GM12872 (cell line): ENCODE measurements at regions not wholly inside any gene's neighbourhood (a gene's known extent, or its start where the extent isn't known, plus 50 kb on each side); places are given as distances from the start of the nearest gene placed in this dataset.

ENCODE experiments used
- CTCF ChIP-seq: IDR thresholded peaks from 3 replicates; pipeline ENCODE4 v1.5.1; 2011; ENCODE audit warnings: low read depth, mild to moderate bottlenecking, low read length, moderate library complexity; ENCODE audit not compliant: insufficient read depth

- no peak for TF ChIP-seq CTCF
These were observed 76.3 kb downstream of the ZNF608 start for GRCh38 chr5:124669956-124670721.

DNA sequence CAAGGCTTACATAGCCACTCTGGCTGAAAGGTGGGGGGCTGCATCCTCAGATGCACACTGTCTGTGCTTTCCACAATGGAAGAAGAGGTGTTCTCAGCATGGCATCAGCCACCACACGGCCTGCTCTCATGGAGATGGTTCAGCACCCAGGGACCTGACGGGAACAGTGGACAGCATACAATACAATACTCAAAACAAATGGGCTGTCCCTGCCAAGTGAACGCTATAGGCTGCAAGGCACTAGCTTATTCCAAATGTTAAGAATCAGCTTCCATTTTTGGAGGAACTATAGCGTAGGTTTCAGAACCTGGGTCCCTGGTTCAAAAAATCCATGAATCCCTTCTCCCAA is 77.2 kb downstream of the ZNF608 start:
- TF ChIP-seq CTCF: no peak

GRCh38 chr5:124668353-124669299 is 77.8 kb downstream of the ZNF608 start:
- TF ChIP-seq CTCF: no peak

DNA sequence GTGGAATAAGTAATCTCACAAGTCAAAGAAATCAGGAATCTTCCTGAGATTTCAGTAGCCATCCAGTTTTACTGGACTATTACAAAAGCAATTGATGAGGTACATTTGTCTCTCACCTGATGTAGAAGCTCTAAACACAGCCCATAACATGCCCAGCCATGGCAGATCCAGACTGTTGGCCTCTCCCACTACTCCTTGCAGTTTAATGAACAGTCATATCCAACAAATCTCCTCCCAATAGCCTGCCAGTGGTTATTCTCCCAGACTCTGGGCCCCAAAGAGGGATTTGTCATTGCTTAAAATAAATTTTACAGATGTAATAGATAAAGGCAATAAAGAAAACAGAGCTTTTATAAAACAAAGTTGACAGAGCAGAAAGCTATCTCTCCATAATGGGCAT is 80.8 kb downstream of the ZNF608 start:
- no peak for TF ChIP-seq CTCF

DNA sequence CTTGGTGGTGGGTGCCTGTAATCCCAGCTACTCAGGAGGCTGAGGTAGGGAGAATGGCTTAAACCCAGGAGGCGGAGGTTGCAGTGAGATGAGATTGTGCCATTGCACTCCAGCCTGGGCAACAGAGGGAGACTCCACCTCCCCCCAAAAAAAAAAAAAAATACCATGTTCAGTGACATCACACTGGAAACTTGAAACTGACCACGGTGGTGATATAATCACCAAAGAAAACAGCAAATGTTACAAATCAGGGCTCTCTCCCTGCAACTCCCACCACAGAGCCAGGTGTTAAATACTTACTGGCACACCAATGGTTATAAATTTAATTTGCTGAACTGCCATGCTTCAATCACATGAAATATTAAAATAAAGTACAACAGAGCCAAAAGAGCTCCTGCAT is 81.4 kb downstream of the ZNF608 start:
- TF ChIP-seq CTCF: no peak

GRCh38 chr5:124664287-124664686 is 82.2 kb downstream of the ZNF608 start:
- TF ChIP-seq CTCF: no peak

DNA sequence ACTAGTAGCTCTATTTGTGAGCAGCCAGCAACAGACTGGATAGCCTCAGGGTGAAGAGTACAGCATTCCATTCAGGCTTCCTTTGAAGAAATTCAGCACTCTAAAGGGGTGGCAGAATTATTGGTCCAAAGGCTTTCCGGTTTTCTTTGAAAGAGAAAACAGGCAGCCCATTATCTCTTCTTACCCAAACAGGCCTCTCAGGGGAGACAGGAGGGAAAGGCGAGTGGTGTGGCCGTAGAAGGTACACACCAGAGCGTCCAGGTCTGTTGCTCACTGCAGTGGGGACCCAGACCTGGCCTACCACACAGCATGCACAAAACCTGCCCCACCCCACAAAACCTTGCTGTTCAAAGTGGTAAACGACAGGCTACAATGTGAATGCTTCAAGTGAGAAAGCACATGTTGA is 83.3 kb downstream of the ZNF608 start:
- no peak for TF ChIP-seq CTCF
